Fibroblast of lung (primary cell): ENCODE measurements at regions not wholly inside any gene's neighbourhood (a gene's known extent, or its start where the extent isn't known, plus 50 kb on each side); places are given as distances from the start of the nearest gene placed in this dataset.

ENCODE experiments used
- DNase-seq, 2 donors: peaks; one replicate each; pipeline versions ENCODE4 v3.0.0 to v3.0.0-alpha.2; 2010; ENCODE audit warnings: low read depth in 2 of 2
- H2AFZ ChIP-seq: 2 replicates; pipeline ENCODE4 v1.5.1; 2012; ENCODE audit warnings: low read length, control low read depth, inconsistent platforms
- H3K27ac ChIP-seq: 2 replicates; pipeline ENCODE4 v1.5.1; 2011; ENCODE audit warnings: low read length, control low read depth; ENCODE audit not compliant: insufficient read depth
- H3K27me3 ChIP-seq: 2 replicates; pipeline ENCODE4 v1.5.1; 2011; ENCODE audit warnings: mild to moderate bottlenecking, low read length; ENCODE audit not compliant: control insufficient read depth, insufficient read depth
- H3K36me3 ChIP-seq: 2 replicates; pipeline ENCODE4 v1.5.1; 2011; ENCODE audit warnings: low read length; ENCODE audit not compliant: control insufficient read depth, insufficient read depth
- H3K4me1 ChIP-seq: 2 replicates; pipeline ENCODE4 v1.5.1; 2011; ENCODE audit warnings: low read length; ENCODE audit not compliant: control insufficient read depth, insufficient read depth; ENCODE audit errors: extremely low read depth
- H3K4me2 ChIP-seq: 2 replicates; pipeline ENCODE4 v1.5.1; 2011; ENCODE audit warnings: low read length, control low read depth; ENCODE audit not compliant: insufficient read depth; ENCODE audit errors: extremely low read depth
- H3K4me3 ChIP-seq, 4 experiments: fragments of 200-600 bp in 1 of 4; sonication (generic) in 1 of 4; replicated peaks in 1 of 4; 2 replicates each; pipeline ENCODE4 v1.5.1; 2011 to 2016; ENCODE audit warnings: low read length in 4 of 4, low read depth in 3 of 4, mild to moderate bottlenecking in 3 of 4, control low read depth in 2 of 4, inconsistent platforms in 1 of 4, mixed read lengths in 1 of 4; ENCODE audit not compliant: insufficient read depth in 1 of 4; ENCODE audit errors: control extremely low read depth in 1 of 4
- H3K79me2 ChIP-seq: 2 replicates; pipeline ENCODE4 v1.5.1; 2012; ENCODE audit warnings: mild to moderate bottlenecking, low read length, inconsistent platforms; ENCODE audit not compliant: control insufficient read depth, insufficient read depth
- H3K9ac ChIP-seq: 2 replicates; pipeline ENCODE4 v1.5.1; 2011; ENCODE audit warnings: mild to moderate bottlenecking, low read length, control low read depth; ENCODE audit not compliant: insufficient read depth
- H3K9me3 ChIP-seq: 2 replicates; pipeline ENCODE4 v1.5.1; 2012; ENCODE audit warnings: low read depth, low read length; ENCODE audit not compliant: control insufficient read depth, insufficient read depth
- H4K20me1 ChIP-seq: 2 replicates; pipeline ENCODE4 v1.5.1; 2011; ENCODE audit warnings: low read length; ENCODE audit not compliant: control insufficient read depth, insufficient read depth; ENCODE audit errors: extremely low read depth
- CTCF ChIP-seq, 2 donors: IDR thresholded peaks in 1 of 2; conservative IDR thresholded peaks in 1 of 2; 1 replicate in 1 of 2; 2 replicates in 1 of 2; pipeline ENCODE4 v1.5.1; 2011 to 2012; ENCODE audit warnings: low read length in 2 of 2, control low read depth in 1 of 2, inconsistent platforms in 1 of 2, low read depth in 1 of 2, mild to moderate bottlenecking in 1 of 2
- EZH2 ChIP-seq: IDR thresholded peaks from 2 replicates; pipeline ENCODE4 v1.5.1; 2012; ENCODE audit warnings: low read length, control low read depth, mild to moderate bottlenecking; ENCODE audit errors: missing control alignments

GRCh38 chr16:85500220-85500619, 112.9 kb upstream of the GSE1 start:
- TF ChIP-seq CTCF (conservative IDR thresholded peaks at IDR 0.05 in 1 of 2, IDR thresholded peaks at IDR 0.05 in 1 of 2; ENCODE audit: low read depth in 1 of 2, low read length in 2 of 2) (no peak), EZH2 (no peak)
- no peaks in the 10 kb centered on the region for H3K36me3 ChIP-seq
- no peaks in the 10 kb centered on the region for H3K79me2 ChIP-seq
- no peak overlapping the region for H3K27ac ChIP-seq
- H2AFZ ChIP-seq, result no peak overlapping the region
- H3K27me3 ChIP-seq, result no peaks in the 10 kb centered on the region
- no peak overlapping the region for H3K9ac ChIP-seq
- H3K9me3 ChIP-seq, result no peaks in the 10 kb centered on the region
- no peak overlapping the region for H3K4me2 ChIP-seq
- DNase-seq, result no peak
- no peaks in the 10 kb centered on the region for H4K20me1 ChIP-seq
- no peaks in the 10 kb centered on the region for H3K4me1 ChIP-seq
- no peak overlapping the region for H3K4me3 ChIP-seq

DNA sequence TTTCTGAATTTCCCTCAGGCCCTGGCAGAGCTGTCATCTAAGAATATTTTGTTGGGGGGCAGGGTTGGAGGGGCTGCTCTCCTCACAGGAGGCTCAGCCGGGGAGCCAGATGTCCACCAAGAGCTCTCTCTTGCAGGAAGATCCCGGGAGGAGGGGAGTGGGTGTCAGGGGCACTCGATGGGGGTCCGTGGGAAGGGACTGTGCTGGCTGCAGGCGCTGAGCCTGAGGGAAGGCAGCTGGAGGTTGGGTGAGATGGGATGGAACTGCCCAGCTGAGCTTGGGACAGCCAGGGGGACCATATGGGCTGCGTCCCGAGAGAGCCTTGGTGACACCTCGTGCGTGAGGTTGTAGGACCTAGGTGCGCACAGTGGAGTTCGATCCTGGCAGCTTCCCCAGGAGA, 111.2 kb upstream of the GSE1 start:
- Histone ChIP-seq H3K9ac (no peak overlapping the region), H3K4me3 (no peak overlapping the region), H3K27me3 (no peaks in the 10 kb centered on the region), H3K9me3 (no peaks in the 10 kb centered on the region), H3K4me2 (no peak overlapping the region), H3K36me3 (no peaks in the 10 kb centered on the region), H3K4me1 (no peaks in the 10 kb centered on the region), H3K27ac (no peak overlapping the region), H4K20me1 (no peaks in the 10 kb centered on the region), H3K79me2 (no peaks in the 10 kb centered on the region), H2AFZ (no peak overlapping the region)
- DNase-seq, result no peak
- no peak for TF ChIP-seq CTCF (conservative IDR thresholded peaks at IDR 0.05 in 1 of 2, IDR thresholded peaks at IDR 0.05 in 1 of 2; ENCODE audit: low read depth in 1 of 2, low read length in 2 of 2)
- TF ChIP-seq EZH2, result no peak

GRCh38 chr16:85502357-85502756, 110.8 kb upstream of the GSE1 start:
- no peaks in the 10 kb centered on the region for H3K27me3 ChIP-seq
- H3K9ac ChIP-seq, result no peak overlapping the region
- no peak overlapping the region for H2AFZ ChIP-seq
- no peaks in the 10 kb centered on the region for H3K79me2 ChIP-seq
- DNase-seq, result no peak
- no peaks in the 10 kb centered on the region for H3K9me3 ChIP-seq
- no peaks in the 10 kb centered on the region for H3K4me1 ChIP-seq
- H3K4me2 ChIP-seq, result no peak overlapping the region
- H3K36me3 ChIP-seq, result no peaks in the 10 kb centered on the region
- no peak overlapping the region for H3K27ac ChIP-seq
- H3K4me3 ChIP-seq, result no peak overlapping the region
- no peak for TF ChIP-seq EZH2
- no peak for TF ChIP-seq CTCF (conservative IDR thresholded peaks at IDR 0.05 in 1 of 2, IDR thresholded peaks at IDR 0.05 in 1 of 2; ENCODE audit: low read depth in 1 of 2, low read length in 2 of 2)
- no peaks in the 10 kb centered on the region for H4K20me1 ChIP-seq
